ENCODE measurements at regions not wholly inside any gene's neighbourhood (a gene's known extent, or its start where the extent isn't known, plus 50 kb on each side); places are given as distances from the start of the nearest gene placed in this dataset.

GRCh38 chr14:45531022-45531421 is 278.0 kb upstream of the MIS18BP1 start:
- no TSS peak for BruUV-seq (replicated peaks)
- H3K4me3 ChIP-seq = no peak overlapping the region
- FAIRE-seq = no peak
- ATAC-seq = no peak
- no peaks in the 10 kb centered on the region for H3K79me2 ChIP-seq (ENCODE audit: control insufficient read depth, insufficient read depth, low read length)
- H3K9me3 ChIP-seq (replicated peaks; ENCODE audit: control insufficient read depth, insufficient read depth, low read depth, low read length) = no peaks in the 10 kb centered on the region
- TF ChIP-seq NFRKB (IDR thresholded peaks at IDR 0.05; ENCODE audit: low read depth) = no peak
- DNase-seq (ENCODE audit: extremely low read depth in 1 of 4, low spot score in 3 of 4) = no peak
- WGBS (ENCODE audit: insufficient coverage, low coverage, missing lambda C conversion rate) = 0% methylated on average over 2 of the region's 2 CpGs
- H3K9ac ChIP-seq (ENCODE audit: insufficient read depth in 1 of 2, low read depth in 2 of 2, low read length in 2 of 2) = no peak overlapping the region
- H2AFZ ChIP-seq (ENCODE audit: low read depth, low read length) = no peak overlapping the region
- ChIA-PET CTCF (ENCODE audit: low intra/inter-chr PET ratio) (no interaction called here), POLR2A (no interaction called here)
- no peaks in the 10 kb centered on the region for H4K20me1 ChIP-seq (replicated peaks; ENCODE audit: control insufficient read depth, insufficient read depth, low read length)
- H3K27me3 ChIP-seq (ENCODE audit: control insufficient read depth in 2 of 2, insufficient read depth in 2 of 2, low read length in 2 of 2) = no peaks in the 10 kb centered on the region
- no peaks in the 10 kb centered on the region for H3K36me3 ChIP-seq (ENCODE audit: control insufficient read depth, insufficient read depth, low read length)
- in situ Hi-C loops (cut with MboI) (no loop called here), intact Hi-C loops (cut with micrococcal nuclease) (no loop called here)
- no peaks in the 10 kb centered on the region for H3K4me1 ChIP-seq (replicated peaks in 1 of 2; ENCODE audit: control insufficient read depth in 2 of 2, insufficient read depth in 2 of 2, low read length in 2 of 2)
- H3K4me2 ChIP-seq (ENCODE audit: insufficient read depth, low read length) = no peak overlapping the region
- H3K27ac ChIP-seq (ENCODE audit: extremely low read depth, low read depth, low read length) = no peak overlapping the region
- no peaks in the 10 kb centered on the region for H3K9me1 ChIP-seq (ENCODE audit: control insufficient read depth, insufficient read depth, low read length)

- no peaks in the 10 kb centered on the region for H3K9me3 ChIP-seq (replicated peaks; ENCODE audit: control insufficient read depth, insufficient read depth, low read depth, low read length)
- H2AFZ ChIP-seq (ENCODE audit: low read depth, low read length) = no peak overlapping the region
- FAIRE-seq (no peak), DNase-seq (ENCODE audit: extremely low read depth in 1 of 4, low spot score in 3 of 4) (peak in 3 of 4 experiments; percentile 4 to 5 (median 4)), ATAC-seq (no peak)
- ChIA-PET CTCF (ENCODE audit: low intra/inter-chr PET ratio) (interaction anchor here (0.6 kb wide), 1 partner anchor 1633 kb away, joined by 3 read pairs; no protein-coding TSS in a partner anchor), POLR2A (no interaction called here)
- H3K27me3 ChIP-seq (ENCODE audit: control insufficient read depth in 2 of 2, insufficient read depth in 2 of 2, low read length in 2 of 2) = no peaks in the 10 kb centered on the region
- H3K9me1 ChIP-seq (ENCODE audit: control insufficient read depth, insufficient read depth, low read length) = no peaks in the 10 kb centered on the region
- intact Hi-C loops (cut with micrococcal nuclease) (no loop called here), in situ Hi-C loops (cut with MboI) (no loop called here)
- H3K4me3 ChIP-seq = no peak overlapping the region
- H3K9ac ChIP-seq (ENCODE audit: insufficient read depth in 1 of 2, low read depth in 2 of 2, low read length in 2 of 2) = no peak overlapping the region
- H3K4me2 ChIP-seq (ENCODE audit: insufficient read depth, low read length) = no peak overlapping the region
- H3K4me1 ChIP-seq (replicated peaks in 1 of 2; ENCODE audit: control insufficient read depth in 2 of 2, insufficient read depth in 2 of 2, low read length in 2 of 2) = no peaks in the 10 kb centered on the region
- H3K79me2 ChIP-seq (ENCODE audit: control insufficient read depth, insufficient read depth, low read length) = no peaks in the 10 kb centered on the region
- TF ChIP-seq CTCF (IDR thresholded peaks at IDR 0.05 in 2 of 3, conservative IDR thresholded peaks at IDR 0.05 in 1 of 3; ENCODE audit: insufficient read depth in 2 of 3, low read depth in 1 of 3, low read length in 3 of 3) = peak in 2 of 3 experiments; percentile 13 to 21; a peak in 2 of 6 replicates
- no peak for TF ChIP-seq SPI1 (IDR thresholded peaks at IDR 0.05; ENCODE audit: borderline replicate concordance, low read depth, low read length)
- TF ChIP-seq TEAD2 (tag; IDR thresholded peaks at IDR 0.05) = no peak
- no peak for TF ChIP-seq BACH1 (tag; IDR thresholded peaks at IDR 0.05)
- no peak for TF ChIP-seq RAD51 (IDR thresholded peaks at IDR 0.05; ENCODE audit: borderline replicate concordance, low read depth)
- TF ChIP-seq CBFA2T2 (conservative IDR thresholded peaks at IDR 0.05) = no peak
- no peak for TF ChIP-seq MXI1 (IDR thresholded peaks at IDR 0.05; ENCODE audit: low read depth, low read length)
- no peak for TF ChIP-seq ZNF311 (CRISPR knock-in tag; IDR thresholded peaks at IDR 0.05)
- no peak for TF ChIP-seq CEBPG (CRISPR knock-in tag; IDR thresholded peaks at IDR 0.05)
- no peak for TF ChIP-seq CEBPG (tag; conservative IDR thresholded peaks at IDR 0.05 in 1 of 2, IDR thresholded peaks at IDR 0.05 in 1 of 2)
- TF ChIP-seq RAD21 (CRISPR knock-in tag; conservative IDR thresholded peaks at IDR 0.05 in 1 of 2, IDR thresholded peaks at IDR 0.05 in 1 of 2) = 0 out of 4 replicates have a peak, but pooled peaks of 1 of the 2 experiments have one; percentile 18
- TF ChIP-seq EP400 (IDR thresholded peaks at IDR 0.05) = no peak
- no peak for TF ChIP-seq NFRKB (IDR thresholded peaks at IDR 0.05; ENCODE audit: low read depth)
- no peak overlapping the region for H3K27ac ChIP-seq (ENCODE audit: extremely low read depth, low read depth, low read length)
- no peaks in the 10 kb centered on the region for H4K20me1 ChIP-seq (replicated peaks; ENCODE audit: control insufficient read depth, insufficient read depth, low read length)
- no TSS peak for BruUV-seq (replicated peaks)
- no peaks in the 10 kb centered on the region for H3K36me3 ChIP-seq (ENCODE audit: control insufficient read depth, insufficient read depth, low read length)
- 0% methylated on average over 12 of the region's 14 CpGs for WGBS (ENCODE audit: insufficient coverage, low coverage, missing lambda C conversion rate)
Measured at GRCh38 chr14:45526715-45527549, 273.9 kb upstream of the MIS18BP1 start.
